Superior temporal gyrus (tissue), 1 donor: ENCODE measurements at regions not wholly inside any gene's neighbourhood (a gene's known extent, or its start where the extent isn't known, plus 50 kb on each side); places are given as distances from the start of the nearest gene placed in this dataset.

Experiments
- DNase-seq: peaks from one replicate; pipeline ENCODE4 v3.0.0-alpha.2; 2016; ENCODE audit errors: extremely low spot score

DNA sequence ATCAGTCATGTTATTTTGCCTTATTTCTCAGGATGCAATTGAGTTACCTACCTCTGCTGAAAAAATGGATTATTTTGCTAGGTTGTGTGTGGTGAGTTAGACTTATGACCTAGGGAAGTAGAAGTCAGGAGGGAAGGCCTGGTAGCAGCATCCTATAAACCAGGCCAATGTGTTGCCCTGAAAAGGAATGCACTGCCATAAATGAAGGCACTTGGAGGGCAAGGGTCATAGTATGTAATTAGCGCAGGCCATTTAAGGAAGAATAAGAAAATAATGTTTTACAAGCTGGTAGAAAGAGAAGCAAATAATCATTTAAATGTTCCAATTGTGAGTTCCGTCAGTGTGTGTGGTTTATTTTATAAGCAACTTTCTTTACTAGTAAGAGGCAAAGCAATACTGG lies 698.8 kb downstream of the KCNJ2 start:
- no peak for DNase-seq

DNA sequence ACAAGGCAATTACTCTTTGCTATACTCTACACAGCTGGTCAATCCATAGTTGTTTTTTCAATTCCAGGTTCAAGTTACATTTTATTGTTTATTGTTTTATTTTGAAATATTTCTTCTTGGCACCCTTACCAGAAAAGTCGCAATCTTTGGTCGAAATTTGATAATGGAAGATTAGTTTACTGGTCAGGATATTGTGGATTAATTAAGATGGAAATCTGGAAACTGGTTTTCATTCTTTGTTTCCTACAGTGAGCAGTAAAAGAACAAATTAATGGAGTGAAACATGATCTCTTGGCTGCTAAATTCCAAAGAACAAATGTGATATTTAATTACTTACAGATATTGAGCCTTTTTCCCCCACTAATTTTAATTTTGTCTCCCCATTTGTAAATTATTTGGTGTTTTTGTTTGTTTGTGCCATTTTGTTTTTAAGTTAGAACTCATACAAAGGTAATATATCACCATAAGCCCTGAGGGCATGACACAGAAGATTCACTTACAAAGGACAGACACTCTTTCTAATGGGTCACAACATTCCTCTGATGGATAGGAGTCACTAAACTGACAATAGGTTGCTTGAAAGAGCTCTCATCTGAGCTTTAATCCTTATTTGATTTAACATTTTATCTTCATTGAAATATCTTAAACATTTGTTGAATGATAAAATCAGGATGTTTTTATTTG lies 700.2 kb downstream of the KCNJ2 start:
- no peak for DNase-seq

- no peak for DNase-seq
Observed at GRCh38 chr17:70871180-70871818, 702.0 kb downstream of the KCNJ2 start.

DNA sequence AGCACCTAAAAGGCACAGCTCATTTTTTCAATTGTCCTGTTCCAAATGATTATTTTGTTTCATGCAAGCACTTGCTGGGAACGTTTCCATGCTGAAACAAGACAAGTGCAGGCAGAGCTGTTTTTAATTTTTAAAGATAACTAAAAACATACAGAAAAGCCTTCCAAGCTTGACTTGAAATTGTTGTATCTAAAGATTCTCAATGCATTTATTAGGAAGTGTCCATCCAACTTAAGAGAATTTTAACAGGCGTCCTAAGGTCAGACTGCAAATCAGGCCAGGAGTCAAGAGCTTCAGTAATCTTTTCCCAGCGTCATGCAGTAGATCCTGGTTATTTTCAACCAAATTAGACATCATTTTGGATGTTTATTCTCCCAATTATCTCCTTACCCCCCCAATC lies 702.8 kb downstream of the KCNJ2 start:
- DNase-seq, result no peak

- no peak for DNase-seq
Observed at GRCh38 chr17:70875729-70876310, 706.5 kb downstream of the KCNJ2 start.

- no peak for DNase-seq
Observed at GRCh38 chr17:70878879-70879278, 709.5 kb downstream of the KCNJ2 start.

DNA sequence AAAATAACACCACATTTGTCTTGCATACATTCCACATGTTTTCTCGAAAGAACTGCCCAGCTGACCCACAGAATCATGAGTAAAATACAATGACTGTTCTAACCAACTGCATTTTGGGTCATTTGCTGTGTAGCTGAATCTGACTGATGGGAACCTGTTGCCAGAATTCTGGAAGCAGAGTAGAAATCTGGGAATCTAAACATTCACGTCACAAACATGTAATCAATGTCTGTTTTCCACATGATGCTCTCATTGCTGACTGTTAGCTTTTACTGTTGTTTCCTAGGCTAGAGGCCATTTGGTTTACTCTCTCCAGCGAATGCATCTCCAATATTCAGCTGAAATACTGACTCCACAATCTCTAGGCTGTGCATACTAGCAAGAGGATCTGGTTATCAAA lies 710.1 kb downstream of the KCNJ2 start:
- no peak for DNase-seq

DNA sequence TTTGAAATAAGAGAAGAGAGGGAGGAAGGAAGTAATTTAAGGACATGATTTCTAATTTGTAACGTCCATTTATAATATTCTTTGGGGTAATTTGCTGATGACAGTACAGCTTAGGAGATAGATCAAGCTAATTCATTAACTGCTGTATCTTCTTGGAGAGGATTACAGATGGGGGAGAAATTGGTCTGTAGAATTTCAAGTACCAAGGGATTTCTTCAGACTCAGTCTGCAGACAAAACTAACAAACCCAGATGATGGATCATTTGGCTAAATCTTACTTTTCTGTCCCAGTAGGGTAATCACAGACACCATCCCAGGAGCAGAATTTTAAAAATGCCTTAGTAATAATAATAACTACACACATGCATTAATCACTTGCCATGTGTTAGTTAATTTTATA lies 711.8 kb downstream of the KCNJ2 start:
- DNase-seq, result no peak

GRCh38 chr17:70882504-70882903 lies 713.2 kb downstream of the KCNJ2 start:
- DNase-seq, result no peak

DNA sequence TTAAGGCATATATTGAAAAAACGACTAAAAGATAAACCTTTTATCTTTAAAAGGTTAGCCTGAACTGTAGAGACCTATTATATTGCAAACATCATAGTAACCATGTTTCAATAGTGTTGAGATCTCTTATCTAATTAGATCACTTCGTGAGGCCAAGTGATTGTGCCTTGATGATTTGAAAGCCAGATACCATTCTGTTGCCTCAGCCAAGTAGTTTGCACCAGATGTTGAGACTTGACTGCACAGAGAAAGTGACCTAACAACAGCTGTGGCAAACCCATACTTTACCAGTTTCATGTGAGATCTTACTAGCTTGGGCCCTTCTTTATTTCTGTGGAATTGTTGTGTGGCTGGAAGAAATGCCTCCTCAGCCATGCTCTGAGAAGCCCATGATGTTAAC lies 717.3 kb downstream of the KCNJ2 start:
- DNase-seq, result no peak

- DNase-seq, result no peak
Observed at GRCh38 chr17:70888324-70888723, 719.0 kb downstream of the KCNJ2 start.

GRCh38 chr17:70891306-70891705 lies 722.0 kb downstream of the KCNJ2 start:
- DNase-seq, result no peak

- no peak for DNase-seq
Observed at GRCh38 chr17:70892527-70892926, 723.2 kb downstream of the KCNJ2 start.

DNA sequence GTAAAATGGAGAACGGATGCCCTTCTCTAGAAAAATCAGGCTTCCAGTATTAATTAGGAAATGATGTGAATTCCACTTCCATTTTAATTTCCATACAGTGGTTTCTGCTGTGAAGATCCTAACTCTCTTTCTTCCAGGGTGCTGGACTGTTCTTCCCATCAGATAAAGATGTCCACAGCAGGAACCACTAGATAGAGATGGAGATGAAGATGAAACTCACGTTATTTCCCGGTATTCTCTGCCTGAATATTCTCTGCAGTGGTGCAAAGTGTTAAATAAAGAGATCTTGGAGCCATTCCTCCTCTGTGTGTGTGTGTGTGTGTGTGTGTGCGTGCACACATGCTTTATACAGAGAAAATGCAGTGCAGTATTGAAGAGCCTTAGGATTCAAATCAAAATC lies 727.5 kb downstream of the KCNJ2 start:
- no peak for DNase-seq

- DNase-seq, result no peak
Observed at GRCh38 chr17:70897446-70897845, 728.1 kb downstream of the KCNJ2 start.

DNA sequence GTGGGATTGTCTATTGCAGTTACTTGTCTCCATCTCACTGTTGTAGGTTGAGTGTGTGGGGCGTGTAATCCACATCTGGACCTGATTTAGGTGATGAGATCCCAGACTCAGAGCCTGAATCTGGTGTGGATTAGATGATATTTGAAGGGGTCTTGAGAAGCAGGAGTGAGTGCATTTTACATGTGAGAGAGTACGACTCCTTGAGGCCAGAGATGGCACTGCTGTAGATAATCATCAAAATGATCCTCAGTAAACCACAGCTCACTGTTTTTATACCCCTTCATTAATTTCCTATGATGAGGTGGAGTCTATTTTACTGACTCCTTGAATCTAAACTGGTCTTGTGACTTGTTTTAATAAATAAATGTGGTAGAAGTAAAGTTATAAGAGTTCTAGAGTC lies 732.5 kb downstream of the KCNJ2 start:
- DNase-seq, result no peak

- no peak for DNase-seq
Observed at GRCh38 chr17:70905796-70906195, 736.5 kb downstream of the KCNJ2 start.

DNA sequence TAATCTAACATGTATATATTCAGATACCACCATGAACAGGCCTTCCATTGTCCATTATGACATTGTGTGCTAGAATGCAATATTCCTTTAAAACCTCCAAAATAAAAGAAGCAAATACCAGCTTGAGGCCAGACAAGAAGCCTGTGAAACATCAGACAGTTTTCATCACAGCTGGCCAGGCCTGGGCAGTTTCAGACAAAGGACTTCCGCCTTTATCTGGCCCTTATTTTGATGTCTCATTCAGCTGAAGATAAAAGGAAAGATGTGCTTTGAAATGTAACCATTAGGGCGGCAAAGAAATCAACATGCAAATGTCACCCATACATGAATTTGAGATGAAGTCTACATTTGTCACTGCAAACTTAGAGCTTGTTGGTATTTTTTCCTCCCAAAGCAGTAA lies 737.5 kb downstream of the KCNJ2 start:
- DNase-seq, result no peak

GRCh38 chr17:70912716-70913485 lies 743.6 kb downstream of the KCNJ2 start:
- no peak for DNase-seq

DNA sequence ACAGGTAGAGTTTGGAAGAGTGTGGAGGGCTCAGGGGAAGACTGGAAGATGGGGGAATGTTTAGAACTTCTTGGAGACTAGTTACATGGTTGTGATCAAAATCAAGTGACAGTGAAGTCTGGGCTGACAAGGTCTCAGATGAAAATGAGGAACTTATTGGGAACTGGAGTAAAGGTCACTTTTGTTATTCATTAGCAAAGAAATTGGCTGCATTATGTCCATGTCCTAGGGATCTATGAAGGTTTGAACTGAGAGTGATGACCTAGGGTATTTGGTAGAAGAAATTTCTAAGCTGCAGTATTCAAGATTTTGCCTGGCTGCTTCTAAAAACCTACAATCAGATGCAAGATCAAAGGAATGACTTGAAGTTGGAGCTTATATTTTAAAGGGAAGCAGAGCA lies 747.1 kb downstream of the KCNJ2 start:
- no peak for DNase-seq

- no peak for DNase-seq
Observed at GRCh38 chr17:70919241-70919640, 749.9 kb downstream of the KCNJ2 start.

GRCh38 chr17:70920416-70920815 lies 751.1 kb downstream of the KCNJ2 start:
- DNase-seq, result no peak

DNA sequence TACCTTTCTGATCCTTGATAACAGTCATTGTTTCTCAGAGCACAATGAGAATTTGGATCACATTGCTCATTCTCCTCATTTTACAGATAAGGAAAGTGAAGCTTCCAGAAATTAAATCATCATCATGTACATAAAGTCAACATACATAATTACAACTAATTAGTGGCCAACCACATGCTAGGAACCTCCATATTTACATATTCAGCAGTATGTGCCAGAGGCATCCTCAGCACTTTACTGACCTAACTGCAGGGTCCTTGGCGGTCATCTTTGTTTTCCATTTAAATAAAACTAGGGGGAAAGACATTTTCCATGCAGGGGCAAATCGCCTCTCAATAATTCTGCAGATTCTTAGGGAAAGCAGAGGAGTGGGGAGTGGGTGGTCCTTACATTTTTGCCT lies 752.9 kb downstream of the KCNJ2 start:
- DNase-seq, result no peak
